Endothelial cell of umbilical vein (primary cell): ENCODE measurements at regions not wholly inside any gene's neighbourhood (a gene's known extent, or its start where the extent isn't known, plus 50 kb on each side); places are given as distances from the start of the nearest gene placed in this dataset.

ENCODE experiments used
- EZH2 ChIP-seq: IDR thresholded peaks from 2 replicates; pipeline ENCODE4 v1.6.1; 2012; ENCODE audit warnings: borderline replicate concordance, low read depth, mild to moderate bottlenecking, moderate library complexity, low read length, inconsistent platforms; ENCODE audit not compliant: severe bottlenecking
- FOS ChIP-seq: IDR thresholded peaks from 2 replicates; pipeline ENCODE4 v1.6.1; 2011; ENCODE audit warnings: mild to moderate bottlenecking, low read length, moderate library complexity, borderline replicate concordance; ENCODE audit not compliant: insufficient read depth
- MYC ChIP-seq: IDR thresholded peaks from one replicate; pipeline ENCODE4 v1.6.1; 2011; ENCODE audit warnings: mild to moderate bottlenecking, low read depth, low read length
- POLR2A ChIP-seq: IDR thresholded peaks from 2 replicates; pipeline ENCODE4 v1.6.1; 2012; ENCODE audit warnings: low read depth, mild to moderate bottlenecking, control low read depth, low read length
- TF ChIP-seq, protein P1 (sequence below), 2 donors: IDR thresholded peaks; 1 replicate in 1 of 2; 2 replicates in 1 of 2; pipeline ENCODE4 v1.5.1; 2011; ENCODE audit warnings: low read length in 2 of 2, mild to moderate bottlenecking in 2 of 2, moderate library complexity in 2 of 2, control low read depth in 1 of 2, inconsistent platforms in 1 of 2, low read depth in 1 of 2; ENCODE audit not compliant: insufficient read depth in 1 of 2; ENCODE audit errors: extremely low read depth in 1 of 2

- TF ChIP-seq, protein P1, sequence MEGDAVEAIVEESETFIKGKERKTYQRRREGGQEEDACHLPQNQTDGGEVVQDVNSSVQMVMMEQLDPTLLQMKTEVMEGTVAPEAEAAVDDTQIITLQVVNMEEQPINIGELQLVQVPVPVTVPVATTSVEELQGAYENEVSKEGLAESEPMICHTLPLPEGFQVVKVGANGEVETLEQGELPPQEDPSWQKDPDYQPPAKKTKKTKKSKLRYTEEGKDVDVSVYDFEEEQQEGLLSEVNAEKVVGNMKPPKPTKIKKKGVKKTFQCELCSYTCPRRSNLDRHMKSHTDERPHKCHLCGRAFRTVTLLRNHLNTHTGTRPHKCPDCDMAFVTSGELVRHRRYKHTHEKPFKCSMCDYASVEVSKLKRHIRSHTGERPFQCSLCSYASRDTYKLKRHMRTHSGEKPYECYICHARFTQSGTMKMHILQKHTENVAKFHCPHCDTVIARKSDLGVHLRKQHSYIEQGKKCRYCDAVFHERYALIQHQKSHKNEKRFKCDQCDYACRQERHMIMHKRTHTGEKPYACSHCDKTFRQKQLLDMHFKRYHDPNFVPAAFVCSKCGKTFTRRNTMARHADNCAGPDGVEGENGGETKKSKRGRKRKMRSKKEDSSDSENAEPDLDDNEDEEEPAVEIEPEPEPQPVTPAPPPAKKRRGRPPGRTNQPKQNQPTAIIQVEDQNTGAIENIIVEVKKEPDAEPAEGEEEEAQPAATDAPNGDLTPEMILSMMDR (IDR thresholded peaks at IDR 0.05; ENCODE audit: extremely low read depth in 1 of 2, insufficient read depth in 1 of 2, low read depth in 1 of 2, low read length in 2 of 2), result no peak
- TF ChIP-seq POLR2A (no peak), EZH2 (no peak), FOS (no peak), MYC (no peak)
These were observed 317.9 kb upstream of the FTMT start for GRCh38 chr5:121533814-121534213.
